GM23338 (cell line): ENCODE measurements at regions not wholly inside any gene's neighbourhood (a gene's known extent, or its start where the extent isn't known, plus 50 kb on each side); places are given as distances from the start of the nearest gene placed in this dataset.

Experiments used
- ATAC-seq: fragments of 200-7000 bp; cut with Tn5 transposase; 3 replicates; pipeline ENCODE4 v1.9.1; 2020
- DNase-seq: peaks from one replicate; pipeline ENCODE4 v3.0.0-alpha.2; 2015; ENCODE audit warnings: low spot score
- H2AFZ ChIP-seq: fragments of 200-600 bp; sonication (generic); 2 replicates; pipeline ENCODE4 v1.8.0; 2016; ENCODE audit warnings: antibody characterized with exemption, mild to moderate bottlenecking, moderate library complexity
- H3F3A ChIP-seq: fragments of 200-600 bp; sonication (generic); replicated peaks from 2 replicates; pipeline ENCODE4 v1.8.0; 2017; ENCODE audit warnings: antibody characterized with exemption, mixed run types, low read depth
- H3K27ac ChIP-seq: fragments of 200-600 bp; sonication (generic); 2 replicates; pipeline ENCODE4 v1.6.1; 2016; ENCODE audit warnings: low read depth
- H3K27me3 ChIP-seq: fragments of 200-600 bp; sonication (generic); 2 replicates; pipeline ENCODE4 v1.8.0; 2016; ENCODE audit warnings: mild to moderate bottlenecking, mixed run types, moderate library complexity; ENCODE audit not compliant: insufficient read depth
- H3K36me3 ChIP-seq: fragments of 200-600 bp; sonication (generic); 2 replicates; pipeline ENCODE4 v1.8.0; 2016; ENCODE audit warnings: mild to moderate bottlenecking; ENCODE audit not compliant: insufficient read depth
- H3K4me1 ChIP-seq: fragments of 200-600 bp; sonication (generic); 2 replicates; pipeline ENCODE4 v1.8.0; 2016; ENCODE audit warnings: mild to moderate bottlenecking, moderate library complexity; ENCODE audit not compliant: insufficient read depth
- H3K4me2 ChIP-seq: fragments of 200-600 bp; sonication (generic); 2 replicates; pipeline ENCODE4 v1.7.1; 2017; ENCODE audit warnings: mixed run types
- H3K4me3 ChIP-seq: fragments of 200-600 bp; sonication (generic); 2 replicates; pipeline ENCODE4 v1.6.1; 2016; ENCODE audit warnings: mixed run types
- H3K79me2 ChIP-seq: fragments of 200-600 bp; sonication (generic); replicated peaks from 2 replicates; pipeline ENCODE4 v1.8.0; 2017; ENCODE audit warnings: mild to moderate bottlenecking; ENCODE audit not compliant: insufficient read depth
- H3K9me2 ChIP-seq: fragments of 200-600 bp; sonication (generic); 2 replicates; pipeline ENCODE4 v1.8.0; 2017; ENCODE audit not compliant: insufficient read depth
- H4K20me1 ChIP-seq: fragments of 200-600 bp; sonication (generic); replicated peaks from 2 replicates; pipeline ENCODE4 v1.8.0; 2017; ENCODE audit warnings: mild to moderate bottlenecking; ENCODE audit not compliant: insufficient read depth
- H3K27ac Mint-ChIP-seq: 2 replicates; pipeline ENCODE4 v1.8.0; 2020; ENCODE audit warnings: inconsistent platforms, mild to moderate bottlenecking, moderate library complexity, mixed read lengths
- H3K27me3 Mint-ChIP-seq: 3 replicates; pipeline ENCODE4 v1.8.0; 2022; ENCODE audit warnings: low read depth, mild to moderate bottlenecking, moderate library complexity, mixed read lengths, inconsistent platforms; ENCODE audit not compliant: insufficient read depth, poor library complexity
- H3K36me3 Mint-ChIP-seq: 3 replicates; pipeline ENCODE4 v1.8.0; 2021; ENCODE audit warnings: low read depth, mild to moderate bottlenecking, inconsistent platforms, moderate library complexity, mixed read lengths
- H3K4me1 Mint-ChIP-seq: 3 replicates; pipeline ENCODE4 v1.8.0; 2020; ENCODE audit warnings: mild to moderate bottlenecking, inconsistent platforms, mixed read lengths
- H3K4me3 Mint-ChIP-seq: 3 replicates; pipeline ENCODE4 v1.8.0; 2021; ENCODE audit warnings: moderate library complexity, mild to moderate bottlenecking, inconsistent platforms, mixed read lengths
- H3K9me3 Mint-ChIP-seq: 3 replicates; pipeline ENCODE4 v1.8.0; 2020; ENCODE audit warnings: moderate library complexity, mild to moderate bottlenecking, inconsistent platforms, mixed read lengths
- CREB1 ChIP-seq: fragments of 250-450 bp; sonication (Bioruptor Pico); IDR thresholded peaks from 2 replicates; pipeline ENCODE4 v1.5.0; 2020; ENCODE audit warnings: low read depth, mild to moderate bottlenecking, moderate library complexity
- EZH2 ChIP-seq: fragments of 200-600 bp; sonication (generic); IDR thresholded peaks from one replicate; pipeline ENCODE4 v1.8.0; 2017; ENCODE audit warnings: antibody characterized with exemption, mild to moderate bottlenecking, low read depth; ENCODE audit not compliant: unreplicated experiment
- EZH2phosphoT487 ChIP-seq: fragments of 200-600 bp; sonication (generic); IDR thresholded peaks from one replicate; pipeline ENCODE4 v1.8.1; 2018; ENCODE audit warnings: antibody characterized with exemption; ENCODE audit not compliant: unreplicated experiment
- JUNB ChIP-seq: IDR thresholded peaks from one replicate; pipeline ENCODE4 v1.6.1; 2016; ENCODE audit warnings: antibody characterized with exemption; ENCODE audit not compliant: unreplicated experiment
- NANOG ChIP-seq: IDR thresholded peaks from 2 replicates; pipeline ENCODE4 v1.6.1; 2016; ENCODE audit warnings: antibody characterized with exemption, borderline replicate concordance
- POLR2AphosphoS5 ChIP-seq: IDR thresholded peaks from 2 replicates; pipeline ENCODE4 v1.6.1; 2016; ENCODE audit warnings: antibody characterized with exemption, low read depth
- REST ChIP-seq: IDR thresholded peaks from one replicate; pipeline ENCODE4 v1.6.1; 2018; ENCODE audit warnings: antibody characterized with exemption; ENCODE audit not compliant: unreplicated experiment
- STAT1 ChIP-seq: IDR thresholded peaks from one replicate; pipeline ENCODE4 v1.6.1; 2016; ENCODE audit warnings: antibody characterized with exemption; ENCODE audit not compliant: unreplicated experiment
- ZNF114 ChIP-seq: fragments of 250-450 bp; sonication (Bioruptor Pico); IDR thresholded peaks from 2 replicates; pipeline ENCODE4 v1.5.0; 2020; ENCODE audit warnings: mild to moderate bottlenecking, moderate library complexity
- ZNF331 ChIP-seq: fragments of 250-450 bp; sonication (Bioruptor Pico); IDR thresholded peaks from 2 replicates; pipeline ENCODE4 v1.5.0; 2020; ENCODE audit warnings: low read depth, mild to moderate bottlenecking, moderate library complexity
- TF ChIP-seq, protein P1 (sequence below), 2 experiments: fragments of 200-600 bp in 1 of 2; sonication (generic) in 1 of 2; conservative IDR thresholded peaks; 2 replicates each; pipeline versions ENCODE4 v1.5.1 to v1.6.1; 2016 to 2017; ENCODE audit warnings: antibody characterized with exemption in 2 of 2, low read depth in 2 of 2, mild to moderate bottlenecking in 2 of 2, moderate library complexity in 1 of 2
- TF ChIP-seq, protein P2 (sequence below): fragments of 250-450 bp; sonication (Bioruptor Pico); IDR thresholded peaks from 2 replicates; pipeline ENCODE4 v1.5.0; 2020; ENCODE audit warnings: mild to moderate bottlenecking, moderate library complexity
- TF ChIP-seq, protein P3 (sequence below): IDR thresholded peaks from 2 replicates; pipeline ENCODE4 v1.6.1; 2016; ENCODE audit warnings: antibody characterized with exemption

DNA sequence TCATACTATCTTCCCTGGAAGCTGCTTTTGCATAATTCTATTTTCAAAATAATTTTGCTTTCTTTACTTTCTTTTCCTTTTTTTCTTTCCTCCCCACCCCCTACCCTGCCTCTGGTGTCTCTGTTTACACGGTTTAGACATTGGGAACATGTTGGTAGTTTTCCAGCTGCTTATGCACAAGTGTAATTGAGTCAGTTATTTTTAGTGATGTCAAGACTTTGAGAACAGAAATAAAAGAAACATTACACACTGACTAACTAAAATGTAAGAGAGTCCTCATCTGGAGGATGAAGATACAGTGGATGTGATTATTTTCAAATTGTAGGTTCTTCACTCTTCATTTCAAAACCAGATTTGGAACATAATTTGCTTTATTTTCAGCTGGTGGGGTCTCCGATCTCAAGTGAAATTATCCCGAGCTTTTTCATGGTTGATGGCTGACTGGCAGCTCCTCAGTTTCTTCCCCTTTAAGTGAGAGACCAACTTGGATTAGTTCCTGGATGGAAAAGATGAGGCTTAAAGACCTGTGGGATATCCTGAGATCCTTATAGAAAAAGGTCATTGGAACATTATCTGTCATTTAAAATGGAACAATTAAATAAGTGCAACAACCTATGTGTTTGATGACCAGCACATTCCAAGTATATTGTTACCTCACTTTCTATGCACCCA lies 154.4 kb upstream of the ZNF462 start:
- Histone ChIP-seq H3K27ac (no peak overlapping the region), H3K4me3 (no peak overlapping the region), H2AFZ (peak overlapping the region; percentile 45; the same call in 1 of the 2 replicates), H3K27me3 (no peaks in the 10 kb centered on the region), H3K79me2 (no peaks in the 10 kb centered on the region), H4K20me1 (no peaks in the 10 kb centered on the region), H3K4me2 (no peak overlapping the region), H3K9me2 (peaks cover 3% of the 10 kb centered on the region; the same call in 1 of the 2 replicates), H3K36me3 (no peaks in the 10 kb centered on the region), H3F3A (no peaks in the 10 kb centered on the region), H3K4me1 (no peaks in the 10 kb centered on the region)
- TF ChIP-seq POLR2AphosphoS5 (no peak), CREB1 (CRISPR knock-in tag) (no peak), NANOG (no peak), STAT1 (no peak), ZNF331 (no peak), REST (no peak), ZNF114 (CRISPR knock-in tag) (no peak), JUNB (no peak), EZH2phosphoT487 (no peak), EZH2 (no peak)
- TF ChIP-seq, protein P1, sequence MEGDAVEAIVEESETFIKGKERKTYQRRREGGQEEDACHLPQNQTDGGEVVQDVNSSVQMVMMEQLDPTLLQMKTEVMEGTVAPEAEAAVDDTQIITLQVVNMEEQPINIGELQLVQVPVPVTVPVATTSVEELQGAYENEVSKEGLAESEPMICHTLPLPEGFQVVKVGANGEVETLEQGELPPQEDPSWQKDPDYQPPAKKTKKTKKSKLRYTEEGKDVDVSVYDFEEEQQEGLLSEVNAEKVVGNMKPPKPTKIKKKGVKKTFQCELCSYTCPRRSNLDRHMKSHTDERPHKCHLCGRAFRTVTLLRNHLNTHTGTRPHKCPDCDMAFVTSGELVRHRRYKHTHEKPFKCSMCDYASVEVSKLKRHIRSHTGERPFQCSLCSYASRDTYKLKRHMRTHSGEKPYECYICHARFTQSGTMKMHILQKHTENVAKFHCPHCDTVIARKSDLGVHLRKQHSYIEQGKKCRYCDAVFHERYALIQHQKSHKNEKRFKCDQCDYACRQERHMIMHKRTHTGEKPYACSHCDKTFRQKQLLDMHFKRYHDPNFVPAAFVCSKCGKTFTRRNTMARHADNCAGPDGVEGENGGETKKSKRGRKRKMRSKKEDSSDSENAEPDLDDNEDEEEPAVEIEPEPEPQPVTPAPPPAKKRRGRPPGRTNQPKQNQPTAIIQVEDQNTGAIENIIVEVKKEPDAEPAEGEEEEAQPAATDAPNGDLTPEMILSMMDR (conservative IDR thresholded peaks at IDR 0.05; ENCODE audit: low read depth in 2 of 2), result no peak
- TF ChIP-seq, protein P2, sequence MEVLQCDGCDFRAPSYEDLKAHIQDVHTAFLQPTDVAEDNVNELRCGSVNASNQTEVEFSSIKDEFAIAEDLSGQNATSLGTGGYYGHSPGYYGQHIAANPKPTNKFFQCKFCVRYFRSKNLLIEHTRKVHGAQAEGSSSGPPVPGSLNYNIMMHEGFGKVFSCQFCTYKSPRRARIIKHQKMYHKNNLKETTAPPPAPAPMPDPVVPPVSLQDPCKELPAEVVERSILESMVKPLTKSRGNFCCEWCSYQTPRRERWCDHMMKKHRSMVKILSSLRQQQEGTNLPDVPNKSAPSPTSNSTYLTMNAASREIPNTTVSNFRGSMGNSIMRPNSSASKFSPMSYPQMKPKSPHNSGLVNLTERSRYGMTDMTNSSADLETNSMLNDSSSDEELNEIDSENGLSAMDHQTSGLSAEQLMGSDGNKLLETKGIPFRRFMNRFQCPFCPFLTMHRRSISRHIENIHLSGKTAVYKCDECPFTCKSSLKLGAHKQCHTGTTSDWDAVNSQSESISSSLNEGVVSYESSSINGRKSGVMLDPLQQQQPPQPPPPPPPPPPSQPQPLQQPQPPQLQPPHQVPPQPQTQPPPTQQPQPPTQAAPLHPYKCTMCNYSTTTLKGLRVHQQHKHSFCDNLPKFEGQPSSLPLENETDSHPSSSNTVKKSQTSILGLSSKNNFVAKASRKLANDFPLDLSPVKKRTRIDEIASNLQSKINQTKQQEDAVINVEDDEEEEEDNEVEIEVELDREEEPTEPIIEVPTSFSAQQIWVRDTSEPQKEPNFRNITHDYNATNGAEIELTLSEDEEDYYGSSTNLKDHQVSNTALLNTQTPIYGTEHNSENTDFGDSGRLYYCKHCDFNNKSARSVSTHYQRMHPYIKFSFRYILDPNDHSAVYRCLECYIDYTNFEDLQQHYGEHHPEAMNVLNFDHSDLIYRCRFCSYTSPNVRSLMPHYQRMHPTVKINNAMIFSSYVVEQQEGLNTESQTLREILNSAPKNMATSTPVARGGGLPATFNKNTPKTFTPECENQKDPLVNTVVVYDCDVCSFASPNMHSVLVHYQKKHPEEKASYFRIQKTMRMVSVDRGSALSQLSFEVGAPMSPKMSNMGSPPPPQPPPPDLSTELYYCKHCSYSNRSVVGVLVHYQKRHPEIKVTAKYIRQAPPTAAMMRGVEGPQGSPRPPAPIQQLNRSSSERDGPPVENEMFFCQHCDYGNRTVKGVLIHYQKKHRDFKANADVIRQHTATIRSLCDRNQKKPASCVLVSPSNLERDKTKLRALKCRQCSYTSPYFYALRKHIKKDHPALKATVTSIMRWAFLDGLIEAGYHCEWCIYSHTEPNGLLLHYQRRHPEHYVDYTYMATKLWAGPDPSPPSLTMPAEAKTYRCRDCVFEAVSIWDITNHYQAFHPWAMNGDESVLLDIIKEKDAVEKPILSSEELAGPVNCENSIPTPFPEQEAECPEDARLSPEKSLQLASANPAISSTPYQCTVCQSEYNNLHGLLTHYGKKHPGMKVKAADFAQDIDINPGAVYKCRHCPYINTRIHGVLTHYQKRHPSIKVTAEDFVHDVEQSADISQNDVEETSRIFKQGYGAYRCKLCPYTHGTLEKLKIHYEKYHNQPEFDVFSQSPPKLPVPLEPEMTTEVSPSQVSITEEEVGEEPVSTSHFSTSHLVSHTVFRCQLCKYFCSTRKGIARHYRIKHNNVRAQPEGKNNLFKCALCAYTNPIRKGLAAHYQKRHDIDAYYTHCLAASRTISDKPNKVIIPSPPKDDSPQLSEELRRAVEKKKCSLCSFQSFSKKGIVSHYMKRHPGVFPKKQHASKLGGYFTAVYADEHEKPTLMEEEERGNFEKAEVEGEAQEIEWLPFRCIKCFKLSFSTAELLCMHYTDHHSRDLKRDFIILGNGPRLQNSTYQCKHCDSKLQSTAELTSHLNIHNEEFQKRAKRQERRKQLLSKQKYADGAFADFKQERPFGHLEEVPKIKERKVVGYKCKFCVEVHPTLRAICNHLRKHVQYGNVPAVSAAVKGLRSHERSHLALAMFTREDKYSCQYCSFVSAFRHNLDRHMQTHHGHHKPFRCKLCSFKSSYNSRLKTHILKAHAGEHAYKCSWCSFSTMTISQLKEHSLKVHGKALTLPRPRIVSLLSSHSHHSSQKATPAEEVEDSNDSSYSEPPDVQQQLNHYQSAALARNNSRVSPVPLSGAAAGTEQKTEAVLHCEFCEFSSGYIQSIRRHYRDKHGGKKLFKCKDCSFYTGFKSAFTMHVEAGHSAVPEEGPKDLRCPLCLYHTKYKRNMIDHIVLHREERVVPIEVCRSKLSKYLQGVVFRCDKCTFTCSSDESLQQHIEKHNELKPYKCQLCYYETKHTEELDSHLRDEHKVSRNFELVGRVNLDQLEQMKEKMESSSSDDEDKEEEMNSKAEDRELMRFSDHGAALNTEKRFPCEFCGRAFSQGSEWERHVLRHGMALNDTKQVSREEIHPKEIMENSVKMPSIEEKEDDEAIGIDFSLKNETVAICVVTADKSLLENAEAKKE (CRISPR knock-in tag), result no peak
- TF ChIP-seq, protein P3, sequence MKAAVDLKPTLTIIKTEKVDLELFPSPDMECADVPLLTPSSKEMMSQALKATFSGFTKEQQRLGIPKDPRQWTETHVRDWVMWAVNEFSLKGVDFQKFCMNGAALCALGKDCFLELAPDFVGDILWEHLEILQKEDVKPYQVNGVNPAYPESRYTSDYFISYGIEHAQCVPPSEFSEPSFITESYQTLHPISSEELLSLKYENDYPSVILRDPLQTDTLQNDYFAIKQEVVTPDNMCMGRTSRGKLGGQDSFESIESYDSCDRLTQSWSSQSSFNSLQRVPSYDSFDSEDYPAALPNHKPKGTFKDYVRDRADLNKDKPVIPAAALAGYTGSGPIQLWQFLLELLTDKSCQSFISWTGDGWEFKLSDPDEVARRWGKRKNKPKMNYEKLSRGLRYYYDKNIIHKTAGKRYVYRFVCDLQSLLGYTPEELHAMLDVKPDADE, result no peak
- Mint-ChIP-seq H3K9me3 (peaks cover 4% of the 10 kb centered on the region; the same call in 2 of the 3 replicates), H3K27me3 (no peaks in the 10 kb centered on the region), H3K4me1 (peaks cover 6% of the 10 kb centered on the region; the same call in 1 of the 3 replicates), H3K27ac (no peak overlapping the region), H3K4me3 (no peak overlapping the region), H3K36me3 (peaks cover 4% of the 10 kb centered on the region; the same call in 2 of the 3 replicates)
- DNase-seq, result no peak
- no peak for ATAC-seq
